GM18867 (cell line): ENCODE measurements at regions not wholly inside any gene's neighbourhood (a gene's known extent, or its start where the extent isn't known, plus 50 kb on each side); places are given as distances from the start of the nearest gene placed in this dataset.

Experiments
- ATAC-seq: cut with Tn5 transposase; IDR thresholded peaks from one replicate; pipeline ENCODE4 v1.9.1; 2021; ENCODE audit warnings: mild to moderate bottlenecking, moderate library complexity; ENCODE audit not compliant: unreplicated experiment

DNA sequence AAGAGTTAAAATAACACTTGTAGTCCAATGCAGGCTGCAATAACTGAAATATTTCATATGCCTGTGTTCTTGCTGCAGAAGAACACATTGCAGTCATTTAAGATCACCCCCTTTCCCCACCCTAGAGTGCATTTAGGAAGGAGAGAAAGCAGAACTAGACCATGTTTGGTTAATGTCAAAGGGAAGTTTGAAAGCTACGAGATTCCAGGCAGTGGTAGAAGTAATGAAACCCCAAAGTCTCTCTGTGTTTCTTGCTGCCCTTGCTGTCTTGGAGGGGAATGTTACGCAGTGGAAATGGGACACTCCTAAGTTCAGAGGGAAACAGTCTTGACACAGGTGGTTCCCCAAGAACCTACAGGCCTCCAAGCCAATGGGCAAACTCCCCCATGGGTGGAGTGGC is 242.9 kb downstream of the PTEN start:
- no peak for ATAC-seq

DNA sequence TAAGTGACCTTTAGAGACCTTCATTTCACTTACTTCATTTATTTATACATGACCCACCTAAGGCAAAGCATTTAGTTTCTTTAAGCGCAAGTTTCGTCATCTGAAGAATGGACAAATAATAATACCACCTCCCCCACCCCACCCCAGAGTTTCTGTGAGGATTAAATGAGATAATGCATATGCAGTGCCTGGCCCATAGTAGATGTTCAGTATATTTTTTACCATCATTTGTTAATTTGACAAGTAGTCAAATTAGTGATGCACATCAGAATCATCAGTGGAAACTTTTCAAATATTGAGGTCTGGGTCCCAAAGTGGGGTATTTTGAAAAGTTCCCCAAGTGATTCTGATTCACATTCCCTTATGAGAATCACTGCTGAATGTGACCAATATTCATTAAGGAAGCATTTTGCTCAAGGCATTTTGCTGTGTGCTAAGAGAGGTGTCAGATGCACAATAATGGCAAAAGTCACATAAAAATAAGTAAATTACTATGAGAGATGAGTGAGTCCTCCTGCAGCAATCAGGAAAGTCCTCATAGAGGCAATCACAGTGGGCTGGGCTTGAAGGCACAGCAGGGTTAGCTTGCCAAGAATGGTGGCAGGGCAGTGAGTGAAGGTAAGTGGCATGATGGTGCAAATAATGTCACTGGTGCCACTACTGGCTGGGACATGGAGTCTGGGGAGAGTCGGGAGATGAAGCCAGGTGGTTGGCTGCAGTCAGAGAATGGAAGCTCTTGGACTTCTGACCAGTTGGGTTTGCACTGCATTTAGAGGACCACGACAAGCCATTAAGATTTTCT is 244.1 kb downstream of the PTEN start:
- peak; percentile 8 for ATAC-seq

- ATAC-seq = peak; percentile 56
Observed at GRCh38 chr10:88108115-88108610, 244.7 kb downstream of the PTEN start.

DNA sequence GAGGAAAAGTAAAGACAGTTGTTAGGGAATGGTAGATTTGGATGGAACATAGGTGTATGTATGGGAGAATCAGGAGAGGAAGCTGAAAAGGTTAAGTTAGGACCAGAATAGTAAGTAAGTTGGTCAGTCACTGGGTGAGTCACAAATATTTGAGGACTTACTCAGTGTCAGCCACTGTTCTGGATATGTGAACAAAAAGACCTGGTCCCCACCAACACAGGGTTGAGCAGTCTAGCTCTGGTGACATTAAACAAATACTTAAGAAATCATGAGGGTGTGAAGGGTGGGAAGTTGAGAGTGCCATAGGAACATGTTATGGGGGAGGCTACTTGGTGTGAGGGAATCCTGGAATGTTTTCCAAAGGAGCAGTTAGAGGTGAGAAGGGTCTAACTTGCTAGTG is 246.9 kb downstream of the PTEN start:
- ATAC-seq = no peak

- no peak for ATAC-seq
Observed at GRCh38 chr10:88110822-88111221, 247.4 kb downstream of the PTEN start.

- no peak for ATAC-seq
Observed at GRCh38 chr10:88111294-88111693, 247.9 kb downstream of the PTEN start.

DNA sequence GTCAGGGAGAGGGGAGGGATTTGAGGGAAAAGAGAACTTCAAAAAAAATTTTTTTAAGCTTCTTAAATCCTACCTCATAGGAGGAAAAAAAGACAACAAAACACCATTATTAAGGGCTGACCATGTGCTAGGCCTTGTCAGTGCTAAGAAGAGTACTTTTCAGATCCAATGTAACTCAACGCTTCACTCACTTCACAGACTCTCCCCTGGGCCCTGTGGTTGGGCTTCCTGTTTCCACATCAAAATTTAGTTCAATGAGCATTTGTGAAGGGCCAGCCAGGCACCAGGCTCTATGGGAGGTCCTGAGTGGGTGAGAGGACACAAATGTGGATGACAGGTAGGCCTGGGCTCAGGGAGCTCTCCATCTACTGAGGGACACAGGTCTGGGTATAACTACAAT is 249.8 kb downstream of the PTEN start:
- ATAC-seq = no peak

DNA sequence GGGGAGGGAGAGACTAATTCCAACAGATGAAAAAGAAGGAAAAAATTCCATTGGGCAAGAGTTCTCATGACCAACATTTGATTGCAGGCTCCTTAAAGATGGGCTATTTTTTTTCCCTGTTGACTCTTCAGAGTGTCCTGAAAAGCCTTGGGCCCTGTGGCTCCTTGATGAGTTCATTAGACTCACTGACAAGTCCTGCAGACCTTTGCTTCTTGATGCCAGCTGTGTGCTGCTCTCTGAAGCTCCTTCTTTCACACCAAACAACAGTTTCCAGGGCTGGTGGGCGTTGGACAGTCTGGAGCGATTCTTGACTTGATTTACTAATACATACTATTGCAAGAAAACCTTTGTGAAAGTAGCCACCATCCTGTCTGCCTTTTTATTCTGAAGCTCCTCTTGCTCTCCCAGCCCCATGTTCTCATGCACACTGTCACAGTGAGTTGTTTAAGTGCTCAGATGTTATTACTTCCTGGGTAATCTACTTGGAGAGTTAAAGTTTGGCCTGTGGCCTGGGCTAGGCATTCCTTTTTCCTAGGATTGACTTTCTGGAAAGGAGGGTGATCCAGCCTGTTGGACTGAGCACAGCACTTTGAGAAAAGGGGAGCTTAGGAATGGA is 250.3 kb downstream of the PTEN start:
- no peak for ATAC-seq

DNA sequence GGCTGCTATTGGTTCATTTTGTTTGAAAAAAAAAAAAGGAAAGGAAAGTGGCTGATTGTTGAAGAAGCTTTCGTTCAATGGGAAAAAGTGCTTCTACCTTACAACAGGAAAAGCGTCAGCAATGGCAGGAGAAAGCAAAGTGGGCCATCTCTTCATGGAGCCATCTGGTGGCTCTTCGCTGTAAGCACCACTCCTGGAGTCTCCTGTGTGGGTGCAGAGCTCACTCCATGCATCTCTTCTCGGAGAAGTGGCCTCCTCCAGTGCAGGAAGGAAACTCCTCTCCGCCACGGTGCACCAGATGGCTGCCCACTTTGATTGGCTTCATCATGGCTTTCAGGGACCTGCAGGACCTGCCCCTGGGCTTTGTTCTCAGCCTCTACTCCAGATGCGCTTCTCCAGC is 250.9 kb downstream of the PTEN start:
- no peak for ATAC-seq

GRCh38 chr10:88115407-88115806 is 252.0 kb downstream of the PTEN start:
- ATAC-seq = no peak

DNA sequence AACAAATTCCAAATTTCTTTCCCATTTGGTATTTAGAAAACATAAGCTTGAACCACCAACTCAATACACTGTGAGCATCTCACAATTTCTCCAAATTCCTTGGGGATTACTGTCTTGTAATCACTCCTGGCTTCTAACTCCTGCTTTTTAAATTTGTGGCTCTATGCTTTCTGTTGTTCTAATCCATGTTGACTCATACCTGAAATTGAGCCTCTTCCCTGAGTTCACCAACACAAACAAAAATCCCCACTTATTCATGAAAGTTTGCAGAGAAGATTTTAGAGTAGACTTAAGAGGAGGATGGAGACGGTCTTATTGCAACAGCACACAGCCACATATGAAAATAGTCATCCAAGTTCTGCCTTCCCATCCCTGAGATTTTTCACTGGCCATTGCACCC is 252.5 kb downstream of the PTEN start:
- ATAC-seq = no peak

- no peak for ATAC-seq
Observed at GRCh38 chr10:88116481-88116880, 253.1 kb downstream of the PTEN start.

DNA sequence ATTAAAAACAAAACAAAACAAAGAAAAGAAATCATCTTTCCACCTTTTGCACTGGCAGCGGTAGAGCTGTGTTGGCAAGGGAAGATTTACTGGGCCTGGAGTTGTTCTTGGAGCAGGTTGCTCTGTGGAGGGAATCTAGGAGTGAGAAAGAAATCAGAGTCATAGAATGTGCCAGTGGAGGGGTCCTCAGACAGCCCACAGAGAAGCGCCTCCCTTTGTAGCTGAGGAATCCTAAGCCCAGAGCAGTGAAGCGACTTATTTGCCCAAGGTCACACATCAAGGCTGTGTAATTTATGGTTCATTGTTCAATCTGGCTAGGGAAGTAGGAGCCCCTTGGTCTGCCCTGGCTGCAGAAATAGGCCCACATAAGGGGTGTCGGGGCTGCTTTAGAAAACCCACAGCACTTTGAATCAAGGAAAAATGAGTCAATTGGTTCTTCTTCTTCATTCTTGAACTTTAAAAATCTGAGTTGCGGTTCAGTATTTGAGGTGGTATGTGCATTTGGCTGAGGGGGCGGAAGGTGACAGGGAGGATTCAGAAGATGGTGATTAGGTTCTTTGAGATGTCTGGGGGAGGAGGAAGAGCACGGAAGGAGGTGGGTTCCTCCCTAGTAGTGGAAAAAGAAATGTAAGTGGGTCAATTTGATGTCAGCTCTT is 253.7 kb downstream of the PTEN start:
- ATAC-seq = peak; percentile 39

- peak; percentile 31 for ATAC-seq
Observed at GRCh38 chr10:88117869-88118632, 254.6 kb downstream of the PTEN start.

GRCh38 chr10:88118729-88119128 is 255.3 kb downstream of the PTEN start:
- ATAC-seq = no peak

- ATAC-seq = no peak
Observed at GRCh38 chr10:88119160-88119559, 255.7 kb downstream of the PTEN start.

GRCh38 chr10:88120075-88120474 is 256.6 kb downstream of the PTEN start:
- no peak for ATAC-seq

DNA sequence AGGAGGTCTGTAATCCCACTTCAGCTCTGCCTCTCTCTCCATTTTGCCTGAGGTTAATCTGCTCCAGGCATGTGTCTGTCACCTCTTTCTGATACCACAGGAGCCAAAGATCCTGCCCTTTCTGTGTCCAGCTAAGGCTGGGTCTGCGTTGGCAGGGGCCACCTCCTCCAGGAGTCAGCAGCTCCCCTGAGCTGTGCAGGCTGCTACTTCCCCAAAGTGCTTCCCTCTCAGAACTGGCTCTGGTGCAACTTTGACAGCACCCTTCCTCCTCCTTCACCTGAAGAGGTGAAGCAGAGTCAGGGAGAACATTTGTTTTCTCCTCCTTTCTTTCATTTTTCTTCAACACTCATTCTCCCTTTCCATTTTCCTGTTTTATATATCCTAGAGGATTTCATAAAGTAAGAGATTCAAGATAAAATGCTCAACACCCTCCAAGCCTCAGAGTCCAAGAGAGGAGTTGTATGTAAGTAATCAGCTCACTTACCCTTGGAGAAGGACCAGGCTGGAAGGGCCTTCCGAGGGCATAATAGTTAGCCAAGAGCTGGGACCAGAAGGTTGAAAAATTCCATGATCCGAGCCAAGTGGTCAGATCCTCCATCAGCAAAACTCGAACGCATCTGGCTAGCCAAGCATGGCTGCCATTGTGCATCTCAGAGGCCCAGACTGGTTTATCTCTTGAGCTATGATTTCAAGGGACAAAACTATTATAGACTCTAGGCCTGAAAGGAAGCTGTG is 257.3 kb downstream of the PTEN start:
- ATAC-seq = no peak

DNA sequence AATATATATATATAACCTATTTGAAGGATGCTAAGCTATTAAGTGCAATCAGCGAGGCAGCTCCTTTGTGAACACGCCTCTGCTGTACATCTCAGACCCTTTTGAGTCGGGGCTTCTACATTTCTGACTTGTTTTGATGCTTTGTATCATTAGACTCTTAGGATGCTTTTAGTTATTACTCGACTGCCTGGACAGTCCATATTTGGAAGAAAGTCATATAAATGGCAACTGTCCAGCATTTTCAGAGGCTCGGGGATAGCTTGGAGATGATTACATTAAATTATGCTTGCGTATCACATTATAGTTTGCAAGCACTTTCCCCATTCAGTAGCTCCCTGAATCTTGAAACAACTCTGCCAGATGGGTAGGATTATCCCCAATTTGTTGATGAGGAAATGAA is 257.9 kb downstream of the PTEN start:
- ATAC-seq = no peak

GRCh38 chr10:88122145-88122544 is 258.7 kb downstream of the PTEN start:
- ATAC-seq = no peak

DNA sequence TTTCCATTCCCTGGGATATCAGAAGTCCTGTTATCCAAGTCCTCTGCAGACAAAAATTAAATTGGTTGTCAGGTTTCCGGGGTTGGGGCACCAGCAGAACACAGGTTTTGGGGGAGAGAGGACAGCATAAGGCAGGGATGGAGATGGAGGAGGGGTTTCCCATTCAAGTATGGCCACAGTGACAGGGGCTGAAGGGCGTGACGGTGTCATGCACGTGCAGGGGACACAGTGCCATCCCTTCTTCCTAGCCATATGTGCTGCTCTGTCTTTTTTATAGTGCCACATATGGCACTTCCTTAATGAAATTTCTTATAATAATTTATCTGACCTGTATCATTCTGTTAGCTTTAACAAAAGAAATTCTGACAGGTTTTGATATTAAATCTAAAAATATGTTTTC is 259.2 kb downstream of the PTEN start:
- ATAC-seq = no peak
